ENCODE measurements at regions not wholly inside any gene's neighbourhood (a gene's known extent, or its start where the extent isn't known, plus 50 kb on each side); places are given as distances from the start of the nearest gene placed in this dataset.
"Not testable (repeated sequence)": the region's sequence is repeated elsewhere in the genome, so short reads cannot be mapped to it uniquely, and the experiment has no call there.

DNA sequence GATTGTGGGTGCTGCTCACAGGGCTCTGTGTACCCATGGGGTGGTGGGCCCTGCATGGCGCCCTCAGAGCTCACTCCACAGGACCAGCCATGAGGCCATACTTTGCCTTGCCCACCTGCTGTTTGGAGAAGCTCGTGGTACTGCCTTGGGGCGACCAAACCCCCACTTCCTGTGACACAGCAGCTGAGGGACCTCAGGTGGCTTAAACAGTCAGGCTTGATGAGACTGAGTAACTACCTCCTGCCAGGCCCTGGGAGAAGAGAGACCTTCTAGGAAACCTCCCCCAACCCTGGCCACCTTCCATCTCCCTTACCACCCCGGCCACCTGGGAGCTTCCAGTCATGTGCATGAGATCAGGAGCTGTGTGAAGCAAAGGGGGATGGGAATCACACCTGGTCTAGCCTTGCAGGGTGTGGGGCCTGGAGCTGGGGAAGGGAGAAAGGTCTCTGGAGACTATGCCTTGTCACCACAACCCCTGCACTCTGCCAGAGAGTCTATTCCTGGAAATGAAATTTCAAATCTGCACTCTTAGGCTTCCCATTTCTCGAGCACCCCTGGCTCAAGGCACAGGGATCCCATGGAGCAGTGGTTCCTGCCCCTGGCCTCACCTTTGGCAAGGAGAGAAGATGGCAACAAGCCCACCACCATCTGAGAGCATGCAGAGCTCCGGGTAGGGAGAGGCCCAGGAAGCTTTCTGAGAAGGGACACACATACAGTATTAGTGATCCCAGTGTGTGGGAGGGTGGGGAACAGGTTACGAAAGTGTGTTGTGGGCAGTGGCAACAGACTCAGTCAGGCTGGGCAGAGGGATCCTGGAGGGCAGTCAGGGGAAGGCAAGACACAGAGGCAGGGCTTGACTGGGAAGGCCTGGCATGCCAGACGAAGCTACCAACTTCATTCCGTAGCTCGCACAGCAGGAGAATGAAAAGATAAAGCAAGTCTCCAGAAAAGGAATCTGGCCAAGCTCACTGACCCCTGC, 125.0 kb downstream of the URI1 start:
- ATAC-seq, result no peak
- intact Hi-C loops (cut with micrococcal nuclease), result no loop called here
- no peak for DNase-seq

DNA sequence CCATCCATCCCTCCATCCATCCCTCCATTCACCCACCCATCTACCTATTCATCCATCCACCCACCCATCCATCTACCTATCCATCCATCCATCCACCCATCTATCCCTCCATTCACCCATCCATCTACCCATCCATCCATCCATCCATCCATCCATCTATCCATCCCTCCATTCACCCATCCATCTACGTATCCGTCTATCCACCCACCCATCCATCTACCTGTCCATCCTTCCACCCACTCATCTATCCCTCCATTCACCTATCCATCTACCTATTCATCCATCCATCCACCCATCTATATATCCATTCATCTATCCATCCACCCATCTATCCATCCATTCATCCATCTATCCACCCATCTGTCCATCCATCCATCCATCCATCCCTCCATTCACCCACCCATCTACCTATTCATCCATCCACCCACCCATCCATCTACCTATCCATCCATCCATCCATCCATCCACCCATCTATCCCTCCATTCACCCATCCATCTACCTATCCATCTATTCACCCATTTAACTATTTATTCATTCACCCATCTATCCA, 126.0 kb downstream of the URI1 start:
- DNase-seq; ATAC-seq; intact Hi-C loops (cut with micrococcal nuclease): not testable (repeated sequence)

DNA sequence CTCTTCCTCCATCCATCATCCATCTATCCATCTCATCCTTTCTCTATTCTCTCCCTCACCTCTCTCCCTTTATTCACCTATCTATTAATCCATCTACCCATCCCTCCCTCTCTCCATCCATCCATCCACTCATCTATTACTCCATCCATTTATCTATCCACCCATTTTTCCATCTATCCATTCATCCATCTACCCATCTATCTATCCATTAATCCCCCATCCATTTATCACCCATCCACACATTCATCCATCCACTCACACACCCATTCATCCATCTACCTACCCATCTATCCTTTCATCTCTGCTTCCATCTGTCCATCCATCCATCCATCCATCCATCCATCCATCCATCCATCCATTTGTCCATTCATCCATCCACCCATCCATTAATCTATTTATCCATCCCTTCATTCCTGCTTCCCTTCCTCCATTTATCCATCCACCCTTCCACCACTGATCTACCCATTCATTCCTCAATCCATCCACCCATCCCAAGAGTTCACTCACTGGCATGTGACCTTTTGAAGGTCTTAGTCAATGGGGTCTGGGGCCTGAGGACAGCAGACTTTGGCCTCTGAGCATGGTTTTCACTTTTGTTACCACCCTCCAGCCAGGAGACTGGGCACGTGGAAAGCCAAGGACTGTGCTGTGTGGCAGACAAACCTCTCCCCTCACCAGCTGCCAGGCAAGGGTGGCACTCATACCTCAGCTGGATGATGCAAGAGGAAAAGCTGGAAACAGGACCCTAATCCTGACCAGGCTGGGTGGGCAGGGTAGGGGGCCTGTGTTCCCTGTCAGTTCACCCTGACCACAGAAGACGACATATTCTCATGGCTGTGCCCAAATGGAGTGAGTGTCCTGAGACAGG, 126.7 kb downstream of the URI1 start:
- no peak for ATAC-seq
- DNase-seq, result no peak
- intact Hi-C loops (cut with micrococcal nuclease), result no loop called here

DNA sequence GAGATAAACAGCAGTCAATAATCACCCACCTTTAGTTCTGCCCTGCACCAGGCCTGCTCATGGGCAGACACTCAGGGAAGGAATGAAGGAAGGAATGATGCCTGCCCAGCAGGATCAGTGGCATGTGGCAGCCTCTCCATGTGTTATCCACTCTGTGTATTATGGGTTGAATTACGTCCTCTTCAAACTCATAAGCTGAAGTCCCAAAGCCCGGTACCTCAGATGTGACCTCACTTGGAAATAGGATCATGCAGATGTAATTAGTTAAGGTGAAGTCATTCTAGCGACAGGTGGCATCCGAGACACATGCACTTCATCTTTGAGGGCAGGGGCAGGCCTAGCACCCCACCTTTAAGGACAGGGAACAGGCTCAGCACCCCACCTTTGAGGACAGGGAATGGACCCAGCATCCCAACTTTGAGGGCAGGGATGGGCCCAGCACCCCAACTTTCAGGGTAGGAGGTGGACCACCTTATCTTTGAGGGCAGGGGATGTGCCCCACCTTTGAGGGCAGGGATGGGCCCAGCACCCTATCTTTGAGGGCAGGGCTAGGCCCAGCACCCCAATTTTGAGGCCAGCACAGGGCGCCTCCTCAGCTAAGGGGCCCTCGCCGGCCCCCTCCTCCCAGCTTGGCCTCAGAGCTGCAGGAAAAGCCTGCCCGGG, 127.6 kb downstream of the URI1 start:
- intact Hi-C loops (cut with micrococcal nuclease), result no loop called here
- no peak for DNase-seq
- ATAC-seq, result no peak

DNA sequence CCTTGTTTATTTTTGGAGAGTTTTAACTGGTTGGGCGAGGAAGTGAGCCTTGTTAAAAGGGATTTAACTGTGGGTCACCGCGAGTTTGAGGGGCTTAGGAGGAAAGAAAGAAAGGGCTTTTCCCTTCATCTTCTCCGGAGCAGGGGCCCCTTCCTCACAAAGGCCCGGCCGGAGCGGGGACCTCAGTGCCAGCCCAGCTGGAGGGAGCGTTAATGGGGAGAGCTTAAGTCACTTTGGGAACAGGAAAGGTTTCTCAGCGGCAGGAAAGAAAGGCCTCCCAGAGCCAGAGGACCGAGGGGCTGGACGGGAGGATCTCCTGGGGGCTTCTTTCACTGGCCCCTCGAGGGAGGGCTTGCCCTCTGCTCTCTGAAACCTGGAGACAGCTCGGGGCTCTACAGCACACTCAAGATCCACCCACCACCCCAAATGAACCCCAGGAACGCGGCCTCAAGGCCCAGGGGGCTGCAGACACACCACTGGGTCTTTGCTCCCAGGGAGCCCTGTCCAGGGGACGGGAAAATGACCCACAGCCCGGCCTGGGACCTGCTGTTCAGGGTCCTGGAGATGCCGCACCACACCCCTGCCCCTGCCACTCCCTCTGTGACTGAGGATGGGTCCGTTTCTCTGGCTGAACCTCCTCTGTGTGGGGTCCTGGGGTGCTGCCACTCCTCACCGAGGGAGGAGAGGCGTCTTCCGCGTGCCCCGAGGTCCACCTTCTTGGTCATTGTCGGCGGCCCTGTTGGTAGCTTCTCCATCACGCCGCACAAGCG, 128.3 kb downstream of the URI1 start:
- DNase-seq, result no peak

DNA sequence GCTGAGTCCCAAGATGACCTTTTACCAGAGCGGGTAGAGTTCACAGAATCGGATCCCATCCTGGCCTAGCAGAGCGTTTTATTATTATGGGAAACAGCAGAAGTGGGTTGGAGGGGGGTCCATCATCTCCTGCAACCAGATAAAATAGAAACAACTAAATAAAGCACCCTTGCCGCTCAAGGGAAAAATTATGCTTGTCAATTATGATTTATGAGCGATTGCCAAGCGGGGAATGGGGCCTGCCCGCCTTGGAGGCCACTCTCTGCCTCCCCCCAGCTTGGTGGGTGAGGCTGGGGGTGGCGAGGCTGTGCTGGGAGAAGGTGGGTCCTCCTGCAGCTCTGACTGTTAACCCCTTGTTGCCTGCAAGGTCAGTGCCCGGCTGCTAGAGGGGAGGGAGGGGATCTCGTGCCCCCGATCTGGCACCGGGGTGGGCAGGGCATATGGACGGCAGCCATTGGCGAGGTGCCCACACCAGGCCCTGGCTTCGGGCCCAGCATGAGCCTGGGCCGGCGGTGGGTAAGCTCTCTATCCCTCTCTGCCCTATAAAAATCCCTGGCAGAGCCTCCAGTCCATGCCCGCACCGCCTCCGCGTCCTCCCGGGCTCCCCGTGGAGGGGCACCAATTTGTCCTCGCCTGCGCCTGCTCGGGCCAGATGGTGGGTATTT, 129.1 kb downstream of the URI1 start:
- intact Hi-C loops (cut with micrococcal nuclease), result no loop called here
- peak; percentile 89 for ATAC-seq

More for the DNA sequence above, 128.3 kb downstream of the URI1 start:
- ATAC-seq, result no peak
- intact Hi-C loops (cut with micrococcal nuclease), result no loop called here

DNA sequence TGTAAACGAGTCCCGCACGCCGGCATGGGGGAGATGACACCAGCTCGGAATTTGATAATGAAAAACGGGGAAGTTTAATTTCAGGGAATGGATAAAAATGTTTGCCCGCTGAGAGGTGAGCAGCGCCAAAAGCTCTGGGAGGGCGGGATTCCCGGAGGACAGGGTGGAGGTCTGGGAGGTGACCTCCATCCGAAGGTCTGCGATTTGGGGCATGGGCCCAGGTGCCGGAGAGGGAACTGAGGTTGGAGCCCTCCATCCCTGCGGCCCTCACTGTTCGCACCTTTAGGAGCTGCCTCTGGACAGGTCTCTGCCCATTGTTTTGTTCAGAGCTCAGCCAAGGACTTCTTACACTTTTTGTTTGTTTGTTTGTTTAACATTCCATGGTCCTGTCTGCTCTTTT, 129.8 kb downstream of the URI1 start:
- intact Hi-C loops (cut with micrococcal nuclease), result no loop called here
- ATAC-seq, result no peak
- DNase-seq, result no peak

More for the DNA sequence above, 129.1 kb downstream of the URI1 start:
- DNase-seq, result peak; percentile 73

DNA sequence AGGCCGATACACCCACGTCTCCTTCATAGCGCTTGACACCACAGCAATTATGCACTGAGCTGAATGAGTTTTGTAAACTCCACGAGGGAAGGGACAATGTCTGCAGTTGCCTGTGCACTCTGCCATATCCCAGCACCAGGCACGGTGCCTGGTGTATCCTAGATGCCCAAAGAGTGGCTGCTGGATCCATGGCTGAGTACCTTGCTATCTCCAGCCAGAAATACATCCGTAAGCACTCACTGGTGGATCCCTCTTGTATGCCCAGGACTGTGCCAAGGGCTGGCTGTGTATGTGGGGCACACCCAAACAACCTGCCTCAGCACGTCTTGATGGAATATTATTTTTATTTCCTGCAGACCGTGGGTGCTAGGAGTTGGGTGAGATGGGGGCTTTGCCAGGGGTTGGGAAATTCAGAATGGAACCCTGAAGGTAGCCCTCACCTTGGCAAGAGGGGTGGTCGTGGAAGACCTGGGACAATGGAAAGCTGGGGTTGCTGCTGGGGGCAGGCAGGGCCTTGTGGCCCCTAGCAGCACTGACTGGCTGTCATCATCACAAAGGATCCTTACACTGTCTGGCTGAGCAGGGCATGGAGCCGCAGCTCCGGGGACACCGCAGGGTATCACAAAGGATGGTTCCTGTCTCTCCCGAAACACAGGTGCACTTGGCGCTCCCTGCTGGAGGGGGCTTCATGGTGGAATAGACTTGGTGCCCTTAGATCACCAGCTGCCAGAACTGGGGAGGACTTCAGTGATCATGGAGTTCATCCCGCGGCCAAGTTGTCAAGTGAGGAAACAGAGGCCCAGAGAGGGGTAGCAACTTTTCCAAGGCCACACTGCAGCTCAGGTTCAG, 131.3 kb downstream of the URI1 start:
- intact Hi-C loops (cut with micrococcal nuclease), result no loop called here
- DNase-seq (peak; percentile 39), ATAC-seq (peak; percentile 69)

DNA sequence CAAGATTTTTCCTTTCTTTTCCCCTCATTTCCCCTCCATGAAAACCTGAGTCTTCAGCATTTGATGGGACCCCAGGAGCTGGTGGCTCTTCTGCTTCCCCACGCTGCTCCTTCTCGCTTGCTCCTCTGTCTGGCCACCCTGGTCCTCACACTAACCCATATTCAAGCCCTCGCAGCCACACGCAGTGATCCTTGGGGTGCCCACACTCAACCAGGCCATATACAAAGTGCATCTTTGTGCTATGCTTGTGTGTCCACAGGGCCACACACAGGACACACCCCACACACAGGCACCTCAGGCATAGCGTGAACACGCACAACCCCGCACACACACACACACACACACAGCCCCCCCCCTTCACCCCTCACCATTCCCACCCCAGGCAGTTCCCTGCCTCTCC, 132.1 kb downstream of the URI1 start:
- no peak for DNase-seq
- intact Hi-C loops (cut with micrococcal nuclease), result no loop called here
- ATAC-seq, result no peak

DNA sequence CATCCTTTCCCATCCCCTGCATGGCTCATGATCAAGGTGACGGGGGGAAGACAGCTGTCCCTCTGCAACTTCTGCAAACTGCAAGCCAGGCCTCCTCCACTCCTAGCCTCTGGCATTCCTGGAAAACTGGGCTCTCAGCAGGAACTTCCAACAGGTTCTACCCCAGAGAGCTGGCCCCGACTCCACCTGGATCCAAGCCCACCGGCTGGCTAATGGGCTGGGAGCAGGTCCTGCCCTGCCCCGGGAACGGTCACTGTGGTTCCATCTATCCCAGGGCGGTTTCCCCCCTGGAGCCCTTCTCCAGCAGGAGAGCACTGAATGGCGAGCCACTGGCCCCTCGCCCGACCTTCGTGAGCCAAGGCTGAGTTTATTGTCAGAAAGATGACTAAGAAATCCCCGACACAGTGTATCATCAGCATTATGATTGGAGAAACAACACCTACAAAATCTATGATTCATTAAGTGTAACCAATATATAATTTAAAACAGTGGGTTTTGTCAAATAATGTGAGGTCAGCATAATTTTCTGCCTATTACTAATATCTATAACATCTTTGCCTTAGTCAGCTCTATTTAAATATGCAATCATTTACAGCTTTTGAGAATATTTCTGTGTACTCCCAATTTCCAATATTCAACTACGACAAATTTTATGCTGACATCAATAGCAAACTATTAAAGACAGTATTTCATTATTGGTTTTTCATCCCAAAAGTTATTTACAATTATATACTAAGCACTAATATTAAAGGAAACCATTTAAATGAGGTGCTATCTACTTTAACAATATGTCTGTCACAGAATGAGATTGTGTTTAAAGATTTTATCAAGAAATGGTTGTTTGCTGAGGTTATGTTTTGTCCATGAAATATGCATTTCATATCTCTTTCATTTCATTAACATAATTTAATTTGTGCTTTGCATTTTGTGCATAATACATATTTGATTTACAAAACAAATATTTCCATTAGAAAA, 133.0 kb downstream of the URI1 start:
- ATAC-seq (no peak), DNase-seq (no peak)
- intact Hi-C loops (cut with micrococcal nuclease), result no loop called here

DNA sequence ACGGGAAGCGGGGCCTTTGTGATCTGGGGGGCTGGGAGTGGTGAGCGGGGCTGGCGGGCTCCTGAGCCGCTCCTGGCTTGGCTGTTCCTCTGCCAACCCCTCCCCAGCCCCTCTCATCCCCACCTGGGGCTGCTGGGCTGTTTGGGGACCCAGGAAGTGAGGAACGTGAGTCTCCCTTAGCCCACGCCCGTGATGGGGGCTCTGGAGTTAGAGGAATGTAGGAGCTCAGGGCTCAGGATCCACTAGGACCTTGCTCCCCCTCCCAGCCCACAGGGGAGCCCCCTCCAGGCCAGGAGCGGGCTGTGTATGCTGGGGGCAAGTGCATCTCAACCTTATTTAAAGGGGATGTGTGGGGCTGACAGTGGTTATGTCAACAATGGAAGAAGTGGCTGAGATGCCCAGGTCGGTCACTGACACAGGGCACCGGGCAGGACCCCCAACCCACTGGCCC, 134.1 kb downstream of the URI1 start:
- intact Hi-C loops (cut with micrococcal nuclease), result no loop called here
- ATAC-seq (no peak), DNase-seq (no peak)

DNA sequence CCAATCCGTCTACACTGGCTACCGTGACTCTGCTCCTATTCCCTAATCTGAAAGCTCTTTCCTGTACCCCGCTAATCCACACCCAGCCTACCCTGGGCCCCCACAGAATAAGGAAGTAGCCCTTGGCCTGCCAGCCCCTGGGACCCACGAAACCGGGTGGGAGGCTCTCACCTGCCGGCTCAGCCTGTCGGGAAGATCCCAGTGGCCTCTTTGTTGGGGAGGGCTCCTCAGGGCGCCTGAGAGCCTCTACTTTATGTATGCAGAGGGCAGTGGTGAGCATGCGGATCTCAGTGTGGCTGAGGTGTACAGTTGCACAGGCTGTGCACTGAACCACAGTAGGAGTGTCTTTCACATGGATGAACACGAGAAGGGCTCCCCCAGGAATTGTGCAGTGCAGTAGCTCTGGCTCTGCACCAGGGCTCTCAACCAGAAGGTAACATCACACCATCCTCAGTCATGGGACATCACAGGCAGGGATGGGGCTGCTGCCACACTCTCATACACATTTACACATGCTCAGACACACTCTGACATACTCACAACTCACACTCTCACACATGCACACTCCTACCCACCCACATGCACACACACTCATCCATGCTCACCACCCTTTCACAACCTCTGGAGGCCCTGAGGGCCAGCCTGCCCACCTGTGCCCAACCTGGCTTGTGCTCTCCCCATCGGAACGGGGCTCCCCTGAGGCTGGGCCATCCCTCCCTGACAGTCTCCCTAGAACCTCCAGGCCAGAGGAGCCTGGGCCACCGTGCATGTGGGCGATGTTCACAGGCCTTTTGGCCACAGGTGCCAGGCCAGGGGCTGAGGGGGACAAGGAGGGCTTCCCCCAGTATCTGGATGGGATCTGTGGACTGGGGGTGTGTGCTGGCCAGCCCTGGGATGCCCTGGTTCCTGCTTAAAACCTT, 135.0 kb downstream of the URI1 start:
- ATAC-seq, result no peak
- no peak for DNase-seq

DNA sequence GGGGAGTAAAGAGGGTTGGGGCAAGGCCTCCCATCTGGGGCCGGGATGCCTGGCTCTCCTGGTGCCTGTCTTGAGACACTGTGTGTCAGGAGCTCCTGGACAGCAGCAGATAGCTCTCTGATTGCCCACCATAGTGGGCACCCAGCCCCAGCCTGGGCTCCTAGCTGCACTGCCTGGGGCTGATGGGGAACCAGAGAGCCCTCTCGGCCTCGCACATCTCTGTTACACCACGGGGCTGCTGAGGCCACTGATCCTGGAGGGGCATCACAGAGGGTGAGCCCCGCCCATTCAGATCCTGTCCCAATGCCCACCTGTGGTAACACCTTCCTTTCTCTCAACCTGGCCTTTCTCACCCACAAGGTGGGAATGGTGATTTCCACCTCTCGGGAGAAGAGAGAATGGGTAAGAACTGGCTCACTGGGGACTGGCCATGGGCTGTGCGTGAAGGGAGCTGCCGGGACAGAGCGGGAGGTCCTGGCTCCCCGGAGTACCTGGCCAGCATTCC, 135.9 kb downstream of the URI1 start:
- ATAC-seq, result no peak
- intact Hi-C loops (cut with micrococcal nuclease), result no loop called here

More for the DNA sequence above, 135.0 kb downstream of the URI1 start:
- intact Hi-C loops (cut with micrococcal nuclease), result no loop called here

DNA sequence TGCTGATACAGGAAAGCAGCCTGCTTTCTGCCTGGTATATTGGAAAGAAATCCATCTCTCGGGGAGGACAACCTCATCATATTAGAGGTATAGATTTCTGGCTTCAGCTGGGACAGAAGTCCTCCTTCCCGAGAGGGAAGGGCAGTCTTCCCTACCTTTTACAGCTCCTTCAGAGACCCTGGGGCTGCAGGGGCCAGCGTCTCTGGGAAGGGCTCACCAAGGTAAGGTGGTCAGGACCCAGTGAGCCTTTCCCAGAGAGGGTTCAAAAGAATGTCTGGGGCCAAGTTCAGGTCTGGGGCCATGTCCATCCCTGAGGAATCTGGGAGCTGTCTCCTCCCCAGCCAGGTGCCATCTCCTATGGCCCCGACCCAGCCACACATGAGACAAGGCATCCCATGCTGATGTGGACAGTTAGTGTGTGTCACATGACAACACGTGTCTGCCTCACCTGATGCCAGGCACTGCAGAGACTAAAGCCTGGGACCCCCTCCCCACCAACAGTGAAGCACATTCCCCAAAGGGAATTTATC, 136.4 kb downstream of the URI1 start:
- DNase-seq (no peak), ATAC-seq (no peak)
- intact Hi-C loops (cut with micrococcal nuclease), result no loop called here

More for the DNA sequence above, 135.9 kb downstream of the URI1 start:
- DNase-seq, result no peak

Data from left ventricle myocardium superior (tissue), 1 donor.